ENCODE measurements at regions not wholly inside any gene's neighbourhood (a gene's known extent, or its start where the extent isn't known, plus 50 kb on each side); places are given as distances from the start of the nearest gene placed in this dataset.

- TF ChIP-seq GATA2 (IDR thresholded peaks at IDR 0.05; ENCODE audit: low read depth, low read length) (no peak), GATA3 (IDR thresholded peaks at IDR 0.05; ENCODE audit: low read depth, low read length) (no peak)
Observed at GRCh38 chr20:12110274-12110673, 192.6 kb downstream of the BTBD3 start.

- TF ChIP-seq GATA3 (IDR thresholded peaks at IDR 0.05; ENCODE audit: low read depth, low read length): no peak
- TF ChIP-seq GATA2 (IDR thresholded peaks at IDR 0.05; ENCODE audit: low read depth, low read length): no peak
Observed at GRCh38 chr20:12110711-12111110, 193.0 kb downstream of the BTBD3 start.

GRCh38 chr20:12111431-12112088, 193.9 kb downstream of the BTBD3 start:
- TF ChIP-seq GATA2 (IDR thresholded peaks at IDR 0.05; ENCODE audit: low read depth, low read length): no peak
- no peak for TF ChIP-seq GATA3 (IDR thresholded peaks at IDR 0.05; ENCODE audit: low read depth, low read length)

- TF ChIP-seq GATA3 (IDR thresholded peaks at IDR 0.05; ENCODE audit: low read depth, low read length): no peak
- no peak for TF ChIP-seq GATA2 (IDR thresholded peaks at IDR 0.05; ENCODE audit: low read depth, low read length)
Observed at GRCh38 chr20:12112089-12112474, 194.4 kb downstream of the BTBD3 start.

- TF ChIP-seq GATA2 (IDR thresholded peaks at IDR 0.05; ENCODE audit: low read depth, low read length): no peak
- TF ChIP-seq GATA3 (IDR thresholded peaks at IDR 0.05; ENCODE audit: low read depth, low read length): no peak
Observed at GRCh38 chr20:12112665-12113064, 195.0 kb downstream of the BTBD3 start.

GRCh38 chr20:12113075-12113467, 195.4 kb downstream of the BTBD3 start:
- TF ChIP-seq GATA2 (IDR thresholded peaks at IDR 0.05; ENCODE audit: low read depth, low read length) (no peak), GATA3 (IDR thresholded peaks at IDR 0.05; ENCODE audit: low read depth, low read length) (no peak)

- TF ChIP-seq GATA3 (IDR thresholded peaks at IDR 0.05; ENCODE audit: low read depth, low read length) (no peak), GATA2 (IDR thresholded peaks at IDR 0.05; ENCODE audit: low read depth, low read length) (no peak)
Observed at GRCh38 chr20:12113468-12114371, 196.0 kb downstream of the BTBD3 start.

GRCh38 chr20:12130781-12131180, 213.1 kb downstream of the BTBD3 start:
- no peak for TF ChIP-seq GATA3 (IDR thresholded peaks at IDR 0.05; ENCODE audit: low read depth, low read length)
- no peak for TF ChIP-seq GATA2 (IDR thresholded peaks at IDR 0.05; ENCODE audit: low read depth, low read length)

GRCh38 chr20:12133553-12133952, 215.9 kb downstream of the BTBD3 start:
- no peak for TF ChIP-seq GATA3 (IDR thresholded peaks at IDR 0.05; ENCODE audit: low read depth, low read length)
- TF ChIP-seq GATA2 (IDR thresholded peaks at IDR 0.05; ENCODE audit: low read depth, low read length): no peak

- TF ChIP-seq GATA3 (IDR thresholded peaks at IDR 0.05; ENCODE audit: low read depth, low read length): no peak
- no peak for TF ChIP-seq GATA2 (IDR thresholded peaks at IDR 0.05; ENCODE audit: low read depth, low read length)
Observed at GRCh38 chr20:12152996-12153395, 235.3 kb downstream of the BTBD3 start.

- TF ChIP-seq GATA3 (IDR thresholded peaks at IDR 0.05; ENCODE audit: low read depth, low read length): no peak
- TF ChIP-seq GATA2 (IDR thresholded peaks at IDR 0.05; ENCODE audit: low read depth, low read length): no peak
Observed at GRCh38 chr20:12153628-12154027, 235.9 kb downstream of the BTBD3 start.

GRCh38 chr20:12156252-12156651, 238.6 kb downstream of the BTBD3 start:
- TF ChIP-seq GATA3 (IDR thresholded peaks at IDR 0.05; ENCODE audit: low read depth, low read length) (no peak), GATA2 (IDR thresholded peaks at IDR 0.05; ENCODE audit: low read depth, low read length) (no peak)

- TF ChIP-seq GATA3 (IDR thresholded peaks at IDR 0.05; ENCODE audit: low read depth, low read length): no peak
- no peak for TF ChIP-seq GATA2 (IDR thresholded peaks at IDR 0.05; ENCODE audit: low read depth, low read length)
Observed at GRCh38 chr20:12159261-12159660, 241.6 kb downstream of the BTBD3 start.

GRCh38 chr20:12161734-12162133, 244.0 kb downstream of the BTBD3 start:
- TF ChIP-seq GATA3 (IDR thresholded peaks at IDR 0.05; ENCODE audit: low read depth, low read length) (no peak), GATA2 (IDR thresholded peaks at IDR 0.05; ENCODE audit: low read depth, low read length) (no peak)

All from SH-SY5Y (cell line).